Fibroblast of skin of left quadriceps (primary cell): ENCODE measurements at regions not wholly inside any gene's neighbourhood (a gene's known extent, or its start where the extent isn't known, plus 50 kb on each side); places are given as distances from the start of the nearest gene placed in this dataset.
"Not testable (repeated sequence)": the region's sequence is repeated elsewhere in the genome, so short reads cannot be mapped to it uniquely, and the experiment has no call there.

Experiments used
- DNase-seq, 2 experiments: peaks; one replicate each; pipeline ENCODE4 v3.0.0-alpha.2; 2013; ENCODE audit warnings: low read depth in 2 of 2

DNA sequence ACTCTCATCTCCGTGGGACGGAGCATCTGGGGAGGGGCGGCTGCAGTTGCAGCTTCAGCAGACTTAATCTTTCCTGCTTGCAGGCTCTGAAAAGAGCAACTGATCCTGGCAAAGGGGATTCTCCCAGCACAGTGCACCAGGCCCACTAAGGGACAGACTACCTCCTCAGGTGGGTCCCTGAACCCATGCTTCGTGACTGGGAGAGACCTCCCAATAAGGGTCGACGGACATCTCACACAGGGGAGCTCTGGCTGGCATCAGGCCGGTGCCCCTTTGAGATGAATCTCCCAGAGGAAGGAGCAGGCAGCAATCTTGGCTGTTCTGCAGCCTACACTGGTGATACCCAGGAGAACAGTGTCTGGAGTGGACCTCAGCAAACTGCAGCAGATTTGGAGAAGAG, 303.3 kb upstream of the FGF16 start:
- DNase-seq, result no peak

DNA sequence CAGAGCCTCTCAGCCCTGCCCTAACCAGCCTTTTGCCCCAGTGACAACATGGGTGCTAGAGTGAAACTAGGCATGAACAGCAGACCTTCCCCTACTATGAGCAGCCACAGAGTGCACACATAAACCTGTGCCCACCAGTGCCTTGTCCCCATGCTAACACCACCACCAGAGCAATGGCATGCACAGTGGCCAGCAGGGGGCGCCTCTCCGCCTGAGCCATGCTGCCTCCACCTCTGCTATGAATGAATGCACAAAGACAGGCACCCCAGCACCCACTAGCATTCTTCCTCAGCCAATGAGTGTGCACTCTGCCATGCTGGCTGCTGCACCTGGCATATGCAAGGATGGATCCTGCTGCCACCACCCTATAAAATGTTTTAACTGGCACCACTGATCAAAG, 286.9 kb upstream of the FGF16 start:
- DNase-seq, result no peak

DNA sequence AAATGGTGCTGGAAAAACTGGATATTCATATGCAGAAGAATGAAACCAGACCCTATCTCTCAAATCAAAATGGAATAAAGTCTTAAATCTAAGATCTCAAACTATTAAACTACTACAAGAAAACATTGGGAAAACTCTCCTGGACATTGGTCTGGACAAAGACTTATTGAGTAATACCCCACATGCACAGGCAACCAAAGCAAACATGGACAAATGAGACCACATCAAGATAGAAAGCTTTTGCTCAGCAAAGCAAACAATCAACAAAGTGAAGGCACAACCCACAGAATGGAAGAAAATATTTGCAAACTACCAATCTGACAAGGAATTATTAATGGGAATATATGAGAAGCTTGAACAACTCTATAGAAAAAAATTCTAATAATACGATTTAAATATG, 284.4 kb upstream of the FGF16 start:
- no peak for DNase-seq

DNA sequence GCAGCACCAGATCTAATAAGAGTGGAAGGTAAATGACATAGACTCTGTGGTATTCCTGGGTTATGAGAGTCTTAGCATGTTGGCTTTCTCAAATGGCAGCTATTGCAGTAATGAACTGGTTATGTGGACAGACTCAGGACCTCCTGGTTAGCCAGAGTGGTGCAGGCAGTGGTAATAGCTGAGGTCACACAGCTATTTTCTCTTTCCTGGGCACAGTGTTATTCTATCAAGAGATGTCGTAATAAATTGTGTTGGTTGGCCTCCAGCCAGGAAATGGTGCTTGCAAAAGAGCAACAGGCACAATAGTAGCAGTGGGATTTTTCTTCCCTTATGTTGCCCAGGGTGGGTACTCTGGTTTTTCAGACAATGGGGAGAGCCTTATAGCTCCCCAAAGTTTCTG, 279.2 kb upstream of the FGF16 start:
- no peak for DNase-seq

DNA sequence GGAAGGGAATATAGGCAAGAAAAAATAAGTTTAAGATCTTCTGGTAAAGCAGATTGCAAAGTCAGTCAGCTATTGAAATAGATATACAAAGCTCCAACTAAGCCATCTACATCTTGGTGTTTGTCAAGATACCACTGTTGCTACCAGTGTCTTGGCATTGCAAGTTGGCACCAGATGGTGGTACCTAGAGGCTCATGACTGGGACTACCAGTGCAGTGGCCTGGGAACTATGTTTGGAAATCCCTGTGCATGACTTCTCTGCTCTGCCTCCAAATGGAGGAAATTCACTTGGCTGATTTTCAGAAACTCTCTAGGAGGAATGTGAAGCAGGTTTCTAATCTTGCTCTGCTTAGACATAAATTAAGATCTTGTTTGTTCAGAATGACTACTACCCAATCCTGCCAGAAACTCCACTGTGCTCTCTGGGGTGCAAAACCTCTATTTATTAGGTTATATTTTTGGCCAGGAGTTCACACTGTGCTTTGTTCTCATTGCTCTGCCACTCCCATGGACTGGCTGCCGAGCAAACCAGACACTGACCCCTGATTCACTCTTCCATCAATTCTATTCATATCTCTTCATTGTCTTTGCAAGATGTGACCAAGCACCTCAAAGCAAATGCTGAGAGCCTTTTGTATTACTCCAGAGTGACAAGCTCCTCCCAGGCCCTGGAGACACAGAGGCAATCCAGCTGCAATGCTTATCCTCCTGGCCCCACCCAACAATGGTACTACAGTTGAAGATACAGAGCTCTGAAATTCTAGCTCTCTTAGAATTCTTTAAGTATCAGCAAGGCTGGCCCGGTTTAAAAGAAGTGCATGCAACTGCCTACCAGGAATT, 272.3 kb upstream of the FGF16 start:
- DNase-seq, result no peak

DNA sequence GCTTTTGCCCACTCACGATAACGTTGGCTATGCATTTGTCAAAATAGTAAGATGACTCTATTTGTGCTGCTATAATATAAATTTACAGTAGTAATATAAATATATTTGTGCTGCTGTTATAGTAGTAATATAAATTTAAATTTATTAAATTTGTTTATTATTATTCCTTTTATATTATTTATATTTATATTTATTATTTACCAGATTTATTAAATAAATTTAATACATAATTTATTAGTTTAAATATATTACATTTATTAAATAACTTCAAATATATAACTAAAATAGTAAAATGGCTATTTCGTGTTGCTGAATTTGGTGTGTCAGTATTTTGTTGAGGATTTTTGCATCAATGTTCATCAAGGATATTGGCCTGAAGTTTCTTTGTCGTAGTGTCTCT, 246.5 kb upstream of the FGF16 start:
- no peak for DNase-seq

DNA sequence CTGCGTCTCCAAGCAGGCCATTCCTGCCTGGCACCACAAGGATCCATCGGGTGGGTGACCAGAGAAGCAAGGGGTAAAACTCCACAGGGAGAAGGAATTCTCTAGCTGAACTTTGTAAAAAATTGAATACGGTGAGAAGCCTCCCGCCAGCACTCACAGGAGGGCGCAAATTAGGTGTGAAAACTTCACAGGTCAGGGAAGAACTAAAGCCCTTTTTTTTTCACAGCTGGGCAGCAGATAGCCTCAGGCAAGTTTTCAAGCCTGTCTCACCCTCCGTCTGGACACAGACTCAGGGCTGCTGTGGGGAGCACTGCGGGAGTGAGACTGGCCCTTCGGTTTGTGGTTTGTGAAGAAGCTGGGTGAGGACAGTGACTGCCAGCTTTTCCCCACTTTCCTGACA, 224.1 kb upstream of the FGF16 start:
- no peak for DNase-seq

DNA sequence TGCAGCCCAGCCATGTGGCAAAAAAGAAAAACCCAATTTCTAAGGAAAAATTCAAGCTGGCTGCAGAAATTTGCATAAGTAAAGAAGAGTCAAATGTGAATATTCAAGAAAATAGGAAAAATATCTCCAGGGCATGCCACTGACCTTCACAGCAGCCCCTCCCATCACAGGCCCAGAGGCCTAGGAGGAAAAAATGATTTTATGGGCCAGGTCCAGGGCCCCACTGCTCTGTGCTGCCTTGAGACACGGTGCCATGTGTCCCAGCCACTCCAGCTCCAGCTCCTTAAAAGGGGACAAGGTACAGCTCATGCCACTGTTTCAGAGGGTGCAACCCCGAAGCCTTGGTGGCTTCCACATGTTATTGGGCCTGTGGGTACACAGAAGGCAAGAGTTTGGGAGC, 182.7 kb upstream of the FGF16 start:
- DNase-seq, result no peak

DNA sequence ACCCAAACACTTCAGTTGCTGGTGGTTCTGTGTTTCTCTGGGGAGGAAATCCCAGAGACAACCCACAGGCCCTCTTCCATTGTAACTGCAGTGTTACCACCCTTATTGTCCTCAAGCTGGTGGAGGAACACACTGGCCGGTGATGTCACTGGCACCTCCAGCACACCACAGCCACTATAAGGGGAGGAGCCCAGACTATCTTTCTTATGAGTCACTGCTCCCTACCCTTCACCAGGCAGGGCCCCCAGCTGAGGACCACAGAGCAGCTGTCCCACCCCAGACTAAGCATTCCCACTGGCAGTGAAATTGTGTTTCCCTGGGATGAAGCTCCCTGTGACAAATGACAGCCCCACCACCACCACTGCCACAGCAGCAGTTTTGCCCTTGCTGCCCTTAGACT, 171.8 kb upstream of the FGF16 start:
- no peak for DNase-seq

DNA sequence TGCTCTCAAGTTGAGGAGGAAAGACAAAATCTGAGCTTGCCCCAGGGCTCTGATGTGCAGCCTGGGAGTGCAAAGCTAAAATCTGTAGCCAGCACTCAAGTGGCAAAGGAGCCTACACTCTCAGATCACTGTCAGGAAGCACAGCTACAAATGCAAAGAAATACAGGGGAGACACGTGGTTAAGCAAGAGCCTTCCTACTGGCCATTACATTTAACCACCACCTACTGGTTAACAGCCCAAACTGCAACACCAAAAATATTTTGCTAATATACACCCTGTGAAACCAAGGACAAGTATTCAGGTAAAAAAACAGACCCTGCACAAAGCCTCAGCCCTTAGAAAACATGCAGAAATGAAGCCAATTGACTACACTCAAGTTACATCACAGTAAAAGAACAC, 170.4 kb upstream of the FGF16 start:
- no peak for DNase-seq

DNA sequence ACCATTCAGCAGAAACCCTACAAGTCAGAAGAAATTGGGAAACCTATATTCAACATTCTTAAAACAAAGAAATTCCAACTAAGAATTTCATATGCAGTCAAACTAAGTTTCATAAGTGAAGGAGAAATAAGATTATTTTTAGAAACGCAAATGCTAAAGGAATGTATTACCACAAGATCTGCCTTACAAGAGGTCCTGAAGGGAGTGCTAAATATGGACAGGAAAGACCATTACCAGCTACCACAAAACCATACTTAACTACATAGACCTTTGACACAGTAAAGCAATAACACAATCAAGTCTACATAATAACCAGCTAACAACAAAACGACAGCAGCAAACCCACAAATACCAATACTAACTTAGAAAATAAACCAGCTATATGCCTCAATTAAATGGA, 169.3 kb upstream of the FGF16 start:
- no peak for DNase-seq

DNA sequence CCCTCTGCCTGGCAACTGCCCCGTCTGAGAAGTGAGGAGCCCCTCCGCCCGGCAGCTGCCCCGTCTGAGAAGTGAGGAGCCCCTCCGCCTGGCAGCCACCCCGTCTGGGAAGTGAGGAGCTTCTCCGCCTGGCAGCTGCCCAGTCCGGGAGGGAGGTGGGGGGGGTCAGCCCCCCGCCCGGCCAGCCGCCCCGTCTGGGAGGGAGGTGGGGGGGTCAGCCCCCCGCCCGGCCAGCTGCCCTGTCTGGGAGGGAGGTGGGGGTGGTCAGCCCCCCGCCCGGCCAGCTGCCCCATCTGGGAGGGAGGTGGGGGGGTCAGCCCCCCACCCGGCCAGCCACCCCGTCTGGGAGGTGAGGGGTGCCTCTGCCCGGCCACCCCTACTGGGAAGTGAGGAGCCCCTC, 167.8 kb upstream of the FGF16 start:
- DNase-seq, result not testable (repeated sequence)

DNA sequence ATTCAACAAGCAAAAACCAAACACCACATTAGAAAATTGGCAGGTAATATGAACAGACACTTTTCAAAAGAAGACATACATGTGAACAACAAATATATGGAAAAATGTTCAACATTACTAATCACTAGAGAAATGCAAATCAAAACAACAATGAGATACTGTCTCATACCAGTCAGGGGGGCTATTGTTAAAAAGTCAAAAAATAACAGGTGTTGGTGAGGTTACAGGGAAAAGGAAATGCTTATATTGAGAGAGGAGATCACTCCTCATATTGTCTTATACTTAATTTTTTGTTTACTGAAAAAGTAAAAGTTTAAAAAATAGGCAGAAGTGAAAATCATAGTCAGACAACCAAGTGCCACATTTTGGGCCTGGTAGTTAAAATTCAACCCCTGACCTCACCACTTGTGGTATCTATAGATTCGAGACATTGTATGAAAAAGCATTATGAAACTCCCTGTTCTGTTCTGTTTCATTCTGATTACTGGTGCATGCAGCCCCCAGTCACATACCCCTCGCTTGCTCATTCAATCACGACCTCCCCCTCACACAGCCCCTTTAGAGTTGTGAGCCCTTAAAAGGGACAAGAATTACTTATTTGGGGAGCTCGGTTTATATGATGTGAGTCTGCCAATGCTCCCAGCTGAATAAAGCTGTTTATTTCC, 153.7 kb upstream of the FGF16 start:
- DNase-seq, result no peak

DNA sequence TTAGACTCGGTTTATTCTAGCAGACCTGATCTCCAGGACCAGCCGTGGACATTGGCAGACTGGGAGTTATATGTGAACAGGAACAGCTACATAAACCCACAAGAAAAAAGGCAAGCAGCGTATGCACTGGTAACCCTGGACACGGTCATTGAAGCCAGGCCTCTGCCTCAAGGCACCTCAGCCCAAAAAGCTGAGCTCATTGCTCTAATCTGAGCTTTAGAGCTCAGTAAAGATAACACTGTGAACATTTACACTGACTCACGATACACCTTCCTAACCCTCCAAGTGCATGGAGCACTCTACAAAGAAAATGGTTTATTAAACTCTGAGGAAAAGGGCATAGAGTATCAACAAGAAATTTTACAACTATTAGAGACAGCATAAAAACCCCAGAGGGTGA, 148.9 kb upstream of the FGF16 start:
- no peak for DNase-seq

DNA sequence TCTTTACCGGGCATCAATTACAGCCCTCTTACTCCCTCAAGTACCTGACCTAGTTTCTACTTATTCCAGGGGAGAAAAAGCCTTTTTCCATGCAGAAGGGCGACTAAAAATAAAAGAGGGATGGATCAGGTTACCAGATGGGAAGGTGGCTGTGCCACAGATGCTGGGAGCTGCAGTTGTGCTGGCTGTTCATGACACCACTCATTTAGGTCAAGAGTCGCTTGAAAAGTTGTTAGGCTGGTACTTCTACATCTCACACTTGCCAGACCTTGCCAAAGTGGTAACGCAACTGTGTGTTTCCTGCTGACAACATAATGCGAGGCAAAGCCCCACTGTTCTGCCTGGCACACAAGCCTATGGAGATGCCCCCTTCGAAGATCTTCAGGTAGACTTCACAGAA, 148.4 kb upstream of the FGF16 start:
- no peak for DNase-seq

DNA sequence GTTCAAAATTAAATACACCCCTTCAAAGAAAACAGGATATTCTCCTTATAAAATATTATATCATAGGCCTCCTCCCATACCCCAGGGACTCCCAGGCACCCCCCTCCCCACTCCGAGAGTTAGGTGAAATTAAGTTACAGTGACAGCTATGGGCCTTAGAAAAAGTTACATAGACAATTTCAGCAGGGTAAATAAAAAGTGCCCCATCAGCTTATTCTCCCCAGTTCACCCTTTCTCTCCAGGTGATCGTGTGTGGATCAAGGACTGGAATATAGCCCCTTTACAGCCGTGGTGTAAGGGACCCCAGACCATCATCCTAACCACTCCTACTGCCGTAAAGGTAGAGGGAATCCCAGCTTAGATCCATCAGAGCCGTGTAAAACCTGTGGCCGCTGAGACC, 147.6 kb upstream of the FGF16 start:
- DNase-seq, result no peak

DNA sequence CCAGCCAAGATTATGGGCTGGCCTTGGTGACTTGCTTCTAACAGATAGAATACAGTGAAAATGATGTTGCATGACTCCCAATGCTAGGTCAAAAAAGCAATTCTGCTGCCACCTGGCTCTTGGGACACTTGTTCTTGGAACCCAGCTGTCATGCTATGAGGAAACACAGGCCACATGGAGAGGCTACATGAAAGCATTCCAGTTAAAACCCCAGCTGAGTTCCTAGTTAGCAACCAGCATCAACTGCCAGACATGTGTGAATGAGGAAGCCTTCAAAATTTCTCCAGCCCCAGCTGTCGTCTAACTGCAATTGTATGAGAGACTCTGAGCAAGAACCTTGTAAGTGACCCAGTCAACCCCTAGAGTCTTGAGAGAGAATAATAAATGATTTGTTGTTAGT, 105.2 kb upstream of the FGF16 start:
- no peak for DNase-seq

DNA sequence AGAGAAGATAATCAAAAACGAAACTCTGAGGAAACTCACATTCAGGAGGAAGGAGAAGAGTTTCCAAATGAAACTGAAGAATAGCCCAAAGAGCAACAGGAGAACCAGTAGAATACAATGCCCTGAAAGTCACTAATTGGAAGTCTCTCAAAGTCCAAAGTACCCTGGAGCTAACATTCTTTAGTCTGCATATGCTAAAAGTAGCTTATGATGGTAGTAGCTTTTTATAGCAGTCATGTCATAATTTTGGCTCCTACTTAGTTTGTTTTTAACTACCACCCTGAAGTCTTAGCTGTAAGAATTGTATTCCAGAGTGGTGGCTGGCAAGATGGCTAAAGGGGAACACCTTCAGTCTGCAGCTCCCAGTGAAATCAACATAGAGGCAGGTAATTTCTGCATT, 100.3 kb upstream of the FGF16 start:
- no peak for DNase-seq

DNA sequence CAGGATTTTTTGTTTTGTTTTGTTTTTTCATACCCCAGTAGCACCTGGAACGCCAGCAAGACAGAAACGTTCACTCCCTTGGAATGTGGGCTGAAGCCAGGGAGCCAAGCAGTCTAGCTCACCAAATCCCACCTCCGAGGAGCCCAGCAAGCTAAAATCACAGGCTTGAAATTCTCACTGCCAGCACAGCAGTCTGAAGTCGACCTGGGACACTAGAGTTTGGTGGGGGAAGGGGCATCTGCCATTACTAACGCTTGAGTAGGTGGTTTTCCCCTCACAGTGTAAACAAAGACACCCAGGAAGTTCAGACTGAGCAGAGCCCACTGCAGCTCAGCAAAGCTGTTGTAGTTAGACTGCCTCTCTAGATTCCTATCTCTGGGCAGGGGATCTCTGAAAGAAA, 99.6 kb upstream of the FGF16 start:
- no peak for DNase-seq

DNA sequence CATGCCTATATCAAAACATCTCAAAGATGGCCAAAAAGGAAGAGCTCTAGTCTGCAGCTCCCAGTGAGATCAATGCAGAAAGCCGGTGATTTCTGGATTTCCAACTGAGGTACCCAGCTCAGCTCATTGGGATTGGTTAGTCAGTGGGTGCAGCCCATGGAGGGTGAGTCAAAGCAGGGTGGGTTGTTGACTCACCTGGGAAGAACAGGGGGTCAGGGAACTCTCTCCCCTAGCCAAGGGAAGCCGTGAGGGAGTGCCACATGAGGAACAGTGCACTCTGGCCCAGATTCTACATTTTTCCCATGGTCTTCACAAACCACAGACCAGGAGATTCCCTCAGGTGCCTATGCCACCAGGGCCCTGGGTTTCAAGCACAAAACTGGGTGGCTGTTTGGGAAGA, 57.3 kb upstream of the FGF16 start:
- no peak for DNase-seq

DNA sequence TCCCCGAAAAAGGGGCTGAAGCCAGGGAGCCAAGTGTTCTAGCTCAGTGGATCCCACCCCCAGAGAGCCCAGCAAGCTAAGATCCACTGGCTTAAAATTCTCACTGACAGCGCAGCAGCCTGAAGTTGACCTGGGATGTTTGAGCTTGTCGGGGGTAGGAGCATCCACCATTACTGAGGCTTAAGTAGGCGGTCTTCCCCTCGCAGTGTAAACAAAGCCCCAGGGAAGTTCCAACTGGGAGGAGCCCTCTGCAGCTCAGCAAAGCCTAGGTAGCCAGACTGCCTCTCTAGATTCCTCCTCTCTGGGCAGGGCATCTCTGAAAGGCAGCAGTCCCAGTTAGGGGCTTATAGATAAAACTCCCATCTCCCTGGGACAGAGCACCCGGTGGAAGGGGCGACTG, 56.8 kb upstream of the FGF16 start:
- DNase-seq, result not testable (repeated sequence)

DNA sequence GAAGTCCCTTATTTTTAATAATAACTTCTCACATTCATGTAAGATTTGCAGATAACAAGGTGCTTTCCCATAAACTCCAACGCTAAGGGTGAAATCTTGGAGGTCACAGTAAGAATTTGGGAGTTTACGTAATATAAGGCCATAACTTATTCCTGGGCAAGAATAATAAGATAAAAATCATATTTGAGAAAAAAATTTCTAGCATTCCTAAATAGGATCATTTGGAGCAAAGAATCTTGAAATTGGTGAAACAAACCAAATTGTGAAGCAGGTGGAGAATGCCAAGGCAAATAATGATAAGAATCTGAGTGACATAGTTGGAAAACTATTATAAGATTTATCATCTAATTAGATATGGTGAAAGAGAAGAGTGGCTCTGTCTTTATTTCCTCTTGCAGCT, 50.4 kb upstream of the FGF16 start:
- no peak for DNase-seq
